ENCODE measurements at regions not wholly inside any gene's neighbourhood (a gene's known extent, or its start where the extent isn't known, plus 50 kb on each side); places are given as distances from the start of the nearest gene placed in this dataset.

- DNase-seq = no peak
- TF ChIP-seq POLR2A (IDR thresholded peaks at IDR 0.05; ENCODE audit: low read length) (no peak), GATA1 (IDR thresholded peaks at IDR 0.05; ENCODE audit: low read depth, low read length) (no peak)
These were observed 114.9 kb upstream of the SLC45A1 start for GRCh38 chr1:8203056-8203455.

- no peak for DNase-seq
- TF ChIP-seq POLR2A (IDR thresholded peaks at IDR 0.05; ENCODE audit: low read length) = no peak
- TF ChIP-seq GATA1 (IDR thresholded peaks at IDR 0.05; ENCODE audit: low read depth, low read length) = no peak
These were observed 115.6 kb upstream of the SLC45A1 start for GRCh38 chr1:8202182-8202905.

GRCh38 chr1:8201331-8201861 is 116.5 kb upstream of the SLC45A1 start:
- DNase-seq = no peak
- TF ChIP-seq GATA1 (IDR thresholded peaks at IDR 0.05; ENCODE audit: low read depth, low read length) = no peak
- TF ChIP-seq POLR2A (IDR thresholded peaks at IDR 0.05; ENCODE audit: low read length) = no peak

GRCh38 chr1:8200317-8201115 is 117.4 kb upstream of the SLC45A1 start:
- DNase-seq = no peak
- TF ChIP-seq GATA1 (IDR thresholded peaks at IDR 0.05; ENCODE audit: low read depth, low read length) = no peak
- no peak for TF ChIP-seq POLR2A (IDR thresholded peaks at IDR 0.05; ENCODE audit: low read length)

- DNase-seq = no peak
- no peak for TF ChIP-seq GATA1 (IDR thresholded peaks at IDR 0.05; ENCODE audit: low read depth, low read length)
- no peak for TF ChIP-seq POLR2A (IDR thresholded peaks at IDR 0.05; ENCODE audit: low read length)
These were observed 119.4 kb upstream of the SLC45A1 start for GRCh38 chr1:8198522-8198921.

GRCh38 chr1:8197493-8198282 is 120.2 kb upstream of the SLC45A1 start:
- no peak for DNase-seq
- TF ChIP-seq GATA1 (IDR thresholded peaks at IDR 0.05; ENCODE audit: low read depth, low read length) (no peak), POLR2A (IDR thresholded peaks at IDR 0.05; ENCODE audit: low read length) (no peak)

- TF ChIP-seq GATA1 (IDR thresholded peaks at IDR 0.05; ENCODE audit: low read depth, low read length) (no peak), POLR2A (IDR thresholded peaks at IDR 0.05; ENCODE audit: low read length) (no peak)
- DNase-seq = no peak
These were observed 123.3 kb upstream of the SLC45A1 start for GRCh38 chr1:8194481-8195227.

- DNase-seq = no peak
- TF ChIP-seq GATA1 (IDR thresholded peaks at IDR 0.05; ENCODE audit: low read depth, low read length) = no peak
- no peak for TF ChIP-seq POLR2A (IDR thresholded peaks at IDR 0.05; ENCODE audit: low read length)
These were observed 124.0 kb upstream of the SLC45A1 start for GRCh38 chr1:8193840-8194406.

GRCh38 chr1:8191474-8191873 is 126.4 kb upstream of the SLC45A1 start:
- no peak for TF ChIP-seq GATA1 (IDR thresholded peaks at IDR 0.05; ENCODE audit: low read depth, low read length)
- TF ChIP-seq POLR2A (IDR thresholded peaks at IDR 0.05; ENCODE audit: low read length) = no peak
- DNase-seq = no peak

- no peak for DNase-seq
- TF ChIP-seq POLR2A (IDR thresholded peaks at IDR 0.05; ENCODE audit: low read length) (no peak), GATA1 (IDR thresholded peaks at IDR 0.05; ENCODE audit: low read depth, low read length) (no peak)
These were observed 127.9 kb upstream of the SLC45A1 start for GRCh38 chr1:8189931-8190483.

GRCh38 chr1:8185400-8185799 is 132.5 kb upstream of the SLC45A1 start:
- no peak for TF ChIP-seq GATA1 (IDR thresholded peaks at IDR 0.05; ENCODE audit: low read depth, low read length)
- no peak for TF ChIP-seq POLR2A (IDR thresholded peaks at IDR 0.05; ENCODE audit: low read length)
- no peak for DNase-seq

- TF ChIP-seq POLR2A (IDR thresholded peaks at IDR 0.05; ENCODE audit: low read length) = no peak
- TF ChIP-seq GATA1 (IDR thresholded peaks at IDR 0.05; ENCODE audit: low read depth, low read length) = no peak
- DNase-seq = no peak
These were observed 133.6 kb upstream of the SLC45A1 start for GRCh38 chr1:8184301-8184700.
